ENCODE measurements at regions not wholly inside any gene's neighbourhood (a gene's known extent, or its start where the extent isn't known, plus 50 kb on each side); places are given as distances from the start of the nearest gene placed in this dataset.

- DNase-seq (ENCODE audit: low read depth in 2 of 2), result no peak
Measured at GRCh38 chr18:32621034-32621433, 150.4 kb upstream of the GAREM1 start.

- no peak for DNase-seq (ENCODE audit: low read depth in 2 of 2)
Measured at GRCh38 chr18:32618546-32618945, 147.9 kb upstream of the GAREM1 start.

GRCh38 chr18:32613821-32614220 is 143.1 kb upstream of the GAREM1 start:
- no peak for DNase-seq (ENCODE audit: low read depth in 2 of 2)

- no peak for DNase-seq (ENCODE audit: low read depth in 2 of 2)
Measured at GRCh38 chr18:32612651-32613050, 142.0 kb upstream of the GAREM1 start.

- no peak for DNase-seq (ENCODE audit: low read depth in 2 of 2)
Measured at GRCh38 chr18:32610176-32610575, 139.5 kb upstream of the GAREM1 start.

GRCh38 chr18:32607816-32608215 is 137.1 kb upstream of the GAREM1 start:
- DNase-seq (ENCODE audit: low read depth in 2 of 2), result no peak

- no peak for DNase-seq (ENCODE audit: low read depth in 2 of 2)
Measured at GRCh38 chr18:32598144-32598543, 127.5 kb upstream of the GAREM1 start.

- no peak for DNase-seq (ENCODE audit: low read depth in 2 of 2)
Measured at GRCh38 chr18:32596501-32596900, 125.8 kb upstream of the GAREM1 start.

GRCh38 chr18:32595832-32596231 is 125.2 kb upstream of the GAREM1 start:
- DNase-seq (ENCODE audit: low read depth in 2 of 2), result no peak

- no peak for DNase-seq (ENCODE audit: low read depth in 2 of 2)
Measured at GRCh38 chr18:32588191-32588590, 117.5 kb upstream of the GAREM1 start.

- no peak for DNase-seq (ENCODE audit: low read depth in 2 of 2)
Measured at GRCh38 chr18:32583431-32583830, 112.7 kb upstream of the GAREM1 start.

GRCh38 chr18:32582455-32582854 is 111.8 kb upstream of the GAREM1 start:
- no peak for DNase-seq (ENCODE audit: low read depth in 2 of 2)

- DNase-seq (ENCODE audit: low read depth in 2 of 2), result no peak
Measured at GRCh38 chr18:32577561-32577960, 106.9 kb upstream of the GAREM1 start.

- DNase-seq (ENCODE audit: low read depth in 2 of 2), result no peak
Measured at GRCh38 chr18:32576296-32576916, 105.7 kb upstream of the GAREM1 start.

- DNase-seq (ENCODE audit: low read depth in 2 of 2), result no peak
Measured at GRCh38 chr18:32566960-32567359, 96.3 kb upstream of the GAREM1 start.

GRCh38 chr18:32553640-32554365 is 83.1 kb upstream of the GAREM1 start:
- no peak for DNase-seq (ENCODE audit: low read depth in 2 of 2)

GRCh38 chr18:32553174-32553573 is 82.5 kb upstream of the GAREM1 start:
- DNase-seq (ENCODE audit: low read depth in 2 of 2), result no peak

GRCh38 chr18:32552421-32553030 is 81.8 kb upstream of the GAREM1 start:
- peak; percentile 1 to 14 for DNase-seq (ENCODE audit: low read depth in 2 of 2)

GRCh38 chr18:32550963-32551362 is 80.3 kb upstream of the GAREM1 start:
- no peak for DNase-seq (ENCODE audit: low read depth in 2 of 2)

- no peak for DNase-seq (ENCODE audit: low read depth in 2 of 2)
Measured at GRCh38 chr18:32549248-32550110, 78.8 kb upstream of the GAREM1 start.

GRCh38 chr18:32548688-32549087 is 78.0 kb upstream of the GAREM1 start:
- no peak for DNase-seq (ENCODE audit: low read depth in 2 of 2)

- DNase-seq (ENCODE audit: low read depth in 2 of 2), result no peak
Measured at GRCh38 chr18:32545631-32546030, 74.9 kb upstream of the GAREM1 start.

Data from stimulated activated CD8-positive, alpha-beta memory T cell treated with anti-CD3 and anti-CD28 coated beads, Interleukin-2, amount 100 ng/mL, for 1 hour (primary cell).